ENCODE measurements at regions not wholly inside any gene's neighbourhood (a gene's known extent, or its start where the extent isn't known, plus 50 kb on each side); places are given as distances from the start of the nearest gene placed in this dataset.
"Not testable (repeated sequence)": the region's sequence is repeated elsewhere in the genome, so short reads cannot be mapped to it uniquely, and the experiment has no call there.

- DNase-seq (ENCODE audit: extremely low read depth in 1 of 11, low read depth in 9 of 11, low spot score in 4 of 11) = peak in 9 of 11 donors; percentile 10 to 54 (median 27)
Measured at GRCh38 chr11:116344601-116345000, 428.2 kb downstream of the BUD13 start.

GRCh38 chr11:116343270-116343669 is 429.5 kb downstream of the BUD13 start:
- no peak for DNase-seq (ENCODE audit: extremely low read depth in 1 of 11, low read depth in 9 of 11, low spot score in 4 of 11)

- no peak for DNase-seq (ENCODE audit: extremely low read depth in 1 of 11, low read depth in 9 of 11, low spot score in 4 of 11)
Measured at GRCh38 chr11:116342148-116342547, 430.6 kb downstream of the BUD13 start.

GRCh38 chr11:116339306-116340098 is 433.3 kb downstream of the BUD13 start:
- no peak for DNase-seq (ENCODE audit: extremely low read depth in 1 of 11, low read depth in 9 of 11, low spot score in 4 of 11)

GRCh38 chr11:116338500-116338899 is 434.3 kb downstream of the BUD13 start:
- DNase-seq (ENCODE audit: extremely low read depth in 1 of 11, low read depth in 9 of 11, low spot score in 4 of 11) = not testable (repeated sequence)

- no peak for DNase-seq (ENCODE audit: extremely low read depth in 1 of 11, low read depth in 9 of 11, low spot score in 4 of 11)
Measured at GRCh38 chr11:116336540-116336939, 436.2 kb downstream of the BUD13 start.

GRCh38 chr11:116335891-116336290 is 436.9 kb downstream of the BUD13 start:
- no peak for DNase-seq (ENCODE audit: extremely low read depth in 1 of 11, low read depth in 9 of 11, low spot score in 4 of 11)

GRCh38 chr11:116335078-116335477 is 437.7 kb downstream of the BUD13 start:
- no peak for DNase-seq (ENCODE audit: extremely low read depth in 1 of 11, low read depth in 9 of 11, low spot score in 4 of 11)

- no peak for DNase-seq (ENCODE audit: extremely low read depth in 1 of 11, low read depth in 9 of 11, low spot score in 4 of 11)
Measured at GRCh38 chr11:116334596-116334995, 438.2 kb downstream of the BUD13 start.

- DNase-seq (ENCODE audit: extremely low read depth in 1 of 11, low read depth in 9 of 11, low spot score in 4 of 11) = no peak
Measured at GRCh38 chr11:116333001-116333535, 439.7 kb downstream of the BUD13 start.

GRCh38 chr11:116332391-116332790 is 440.4 kb downstream of the BUD13 start:
- DNase-seq (ENCODE audit: extremely low read depth in 1 of 11, low read depth in 9 of 11, low spot score in 4 of 11) = no peak

GRCh38 chr11:116331381-116331780 is 441.4 kb downstream of the BUD13 start:
- no peak for DNase-seq (ENCODE audit: extremely low read depth in 1 of 11, low read depth in 9 of 11, low spot score in 4 of 11)

- no peak for DNase-seq (ENCODE audit: extremely low read depth in 1 of 11, low read depth in 9 of 11, low spot score in 4 of 11)
Measured at GRCh38 chr11:116330439-116331185, 442.2 kb downstream of the BUD13 start.

GRCh38 chr11:116329354-116330090 is 443.3 kb downstream of the BUD13 start:
- no peak for DNase-seq (ENCODE audit: extremely low read depth in 1 of 11, low read depth in 9 of 11, low spot score in 4 of 11)

GRCh38 chr11:116328851-116329250 is 443.9 kb downstream of the BUD13 start:
- no peak for DNase-seq (ENCODE audit: extremely low read depth in 1 of 11, low read depth in 9 of 11, low spot score in 4 of 11)

GRCh38 chr11:116328391-116328790 is 444.4 kb downstream of the BUD13 start:
- DNase-seq (ENCODE audit: extremely low read depth in 1 of 11, low read depth in 9 of 11, low spot score in 4 of 11) = no peak

- DNase-seq (ENCODE audit: extremely low read depth in 1 of 11, low read depth in 9 of 11, low spot score in 4 of 11) = no peak
Measured at GRCh38 chr11:116326146-116326545, 446.6 kb downstream of the BUD13 start.

GRCh38 chr11:116325247-116325646 is 447.5 kb downstream of the BUD13 start:
- no peak for DNase-seq (ENCODE audit: extremely low read depth in 1 of 11, low read depth in 9 of 11, low spot score in 4 of 11)

- DNase-seq (ENCODE audit: extremely low read depth in 1 of 11, low read depth in 9 of 11, low spot score in 4 of 11) = not testable (repeated sequence)
Measured at GRCh38 chr11:116324077-116324476, 448.7 kb downstream of the BUD13 start.

GRCh38 chr11:116317212-116317611 is 455.6 kb downstream of the BUD13 start:
- DNase-seq (ENCODE audit: extremely low read depth in 1 of 11, low read depth in 9 of 11, low spot score in 4 of 11) = no peak

Measured in renal cortex interstitium (tissue), 11 donors.